Posterior vena cava (tissue), 2 donors: ENCODE measurements at regions not wholly inside any gene's neighbourhood (a gene's known extent, or its start where the extent isn't known, plus 50 kb on each side); places are given as distances from the start of the nearest gene placed in this dataset.
"Not testable (repeated sequence)": the region's sequence is repeated elsewhere in the genome, so short reads cannot be mapped to it uniquely, and the experiment has no call there.

Source experiments
- DNase-seq: peaks from one replicate; pipeline ENCODE4 v3.0.0-alpha.2; 2020; ENCODE audit warnings: low spot score
- intact Hi-C, 2 donors: fragments of 100-400 bp; cut with DNase I; formaldehyde crosslinking; loops; one replicate each; pipeline versions ENCODE4 v1.14.1 to v1.14.2; 2022 to 2023
- donor health status: DM: yes; HTN: yes; CAD: no.
- donor health status: DM: yes; HTN: yes; CAD: no.

GRCh38 chr2:234187646-234188174 lies 137.2 kb downstream of the SPP2 start:
- DNase-seq, result no peak

GRCh38 chr2:234181121-234181520 lies 130.6 kb downstream of the SPP2 start:
- intact Hi-C loops, result no loop called here
- DNase-seq, result no peak

More at GRCh38 chr2:234187646-234188174, 137.2 kb downstream of the SPP2 start:
- intact Hi-C loops, result no loop called here

GRCh38 chr2:234179031-234179363 lies 128.5 kb downstream of the SPP2 start:
- DNase-seq, result no peak
- intact Hi-C loops, result no loop called here

- intact Hi-C loops, result no loop called here
- DNase-seq, result no peak
Measured at GRCh38 chr2:234178330-234179030, 128.0 kb downstream of the SPP2 start.

GRCh38 chr2:234175649-234176048 lies 125.1 kb downstream of the SPP2 start:
- DNase-seq, result no peak
- intact Hi-C loops, result no loop called here

- DNase-seq, result no peak
- intact Hi-C loops, result no loop called here
Measured at GRCh38 chr2:234174742-234175141, 124.2 kb downstream of the SPP2 start.

- intact Hi-C loops, result no loop called here
- no peak for DNase-seq
Measured at GRCh38 chr2:234172532-234172931, 122.0 kb downstream of the SPP2 start.

- no peak for DNase-seq
- intact Hi-C loops, result no loop called here
Measured at GRCh38 chr2:234172066-234172465, 121.6 kb downstream of the SPP2 start.

- intact Hi-C loops, result no loop called here
- no peak for DNase-seq
Measured at GRCh38 chr2:234171666-234172065, 121.2 kb downstream of the SPP2 start.

- intact Hi-C loops, result no loop called here
- DNase-seq, result no peak
Measured at GRCh38 chr2:234169674-234170073, 119.2 kb downstream of the SPP2 start.

- intact Hi-C loops, DNase-seq: not testable (repeated sequence)
Measured at GRCh38 chr2:234168605-234169570, 118.4 kb downstream of the SPP2 start.

GRCh38 chr2:234166531-234166930 lies 116.0 kb downstream of the SPP2 start:
- intact Hi-C loops, result no loop called here
- no peak for DNase-seq

GRCh38 chr2:234165421-234165820 lies 114.9 kb downstream of the SPP2 start:
- intact Hi-C loops, result no loop called here
- DNase-seq, result no peak

GRCh38 chr2:234164493-234165413 lies 114.3 kb downstream of the SPP2 start:
- no peak for DNase-seq
- intact Hi-C loops, result no loop called here

- intact Hi-C loops, result no loop called here
Measured at GRCh38 chr2:234163510-234164045, 113.1 kb downstream of the SPP2 start.

GRCh38 chr2:234162861-234163260 lies 112.4 kb downstream of the SPP2 start:
- intact Hi-C loops, result no loop called here
- DNase-seq, result no peak

More at GRCh38 chr2:234163510-234164045, 113.1 kb downstream of the SPP2 start:
- no peak for DNase-seq

- intact Hi-C loops, result no loop called here
- DNase-seq, result no peak
Measured at GRCh38 chr2:234161932-234162331, 111.4 kb downstream of the SPP2 start.

GRCh38 chr2:234158812-234159211 lies 108.3 kb downstream of the SPP2 start:
- intact Hi-C loops, result no loop called here
- no peak for DNase-seq
